HG03460 (cell line): ENCODE measurements at regions not wholly inside any gene's neighbourhood (a gene's known extent, or its start where the extent isn't known, plus 50 kb on each side); places are given as distances from the start of the nearest gene placed in this dataset.

Experiments
- ATAC-seq: cut with Tn5 transposase; IDR thresholded peaks from one replicate; pipeline ENCODE4 v1.9.1; 2021; ENCODE audit not compliant: unreplicated experiment

DNA sequence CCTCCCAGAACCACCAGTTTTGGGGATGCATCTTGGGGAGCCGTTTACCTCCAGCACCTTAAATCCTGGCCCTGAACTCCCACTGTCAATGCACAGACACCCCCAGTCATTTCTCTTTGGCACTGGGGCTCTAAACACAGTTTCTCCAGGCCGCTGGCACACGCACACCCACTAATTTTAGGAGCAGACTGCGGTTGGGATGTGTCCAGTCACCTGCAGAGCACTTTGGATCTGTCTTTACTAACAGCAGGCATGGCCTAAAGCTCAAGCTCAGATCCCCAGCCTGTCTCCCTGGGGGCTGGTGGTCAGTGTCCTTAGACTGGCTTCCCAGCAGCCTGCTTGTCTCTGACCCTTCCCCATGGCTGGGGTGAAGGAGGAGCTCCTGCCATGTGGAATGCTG, 49.9 kb downstream of the SYNE3 start:
- ATAC-seq, result no peak

DNA sequence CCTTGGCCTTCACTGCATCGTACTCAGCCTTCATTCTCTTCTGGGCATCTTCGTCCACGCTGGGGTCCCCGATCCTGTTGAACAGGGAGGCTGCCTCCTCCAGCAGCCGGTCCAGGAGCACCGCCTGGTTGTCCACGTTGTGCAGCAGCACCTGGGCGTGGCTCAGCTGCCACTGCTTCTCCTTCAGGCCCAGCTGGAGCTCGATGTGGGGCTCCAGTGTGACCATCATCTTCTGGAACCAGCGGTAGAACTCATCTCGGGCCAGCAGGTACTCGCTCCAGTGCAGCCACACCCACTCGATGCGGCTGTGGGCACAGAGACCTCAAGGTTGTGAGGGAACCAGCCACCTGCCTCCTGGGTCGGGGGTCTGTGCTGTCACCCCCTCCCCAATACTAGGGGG, 50.5 kb downstream of the SYNE3 start:
- ATAC-seq, result no peak

DNA sequence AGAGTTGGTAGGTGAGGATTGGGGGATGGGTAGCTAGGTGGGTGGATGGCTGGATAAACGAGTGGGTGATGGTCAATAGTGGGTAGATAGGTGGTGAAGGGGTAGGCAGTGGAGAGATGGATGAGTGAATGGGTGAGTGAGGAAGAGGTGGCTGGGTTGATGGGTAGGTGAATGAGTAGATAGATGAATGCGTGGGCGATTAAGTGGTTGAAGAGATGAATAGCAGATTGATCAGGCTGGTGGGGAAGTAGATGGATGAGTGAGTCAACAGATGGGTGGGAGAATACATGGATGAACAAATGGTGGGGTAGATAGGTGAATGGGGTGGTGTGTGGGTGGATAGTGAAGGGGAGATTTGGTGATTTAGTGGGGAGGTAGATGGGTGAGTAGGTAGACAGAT, 51.1 kb downstream of the SYNE3 start:
- no peak for ATAC-seq

DNA sequence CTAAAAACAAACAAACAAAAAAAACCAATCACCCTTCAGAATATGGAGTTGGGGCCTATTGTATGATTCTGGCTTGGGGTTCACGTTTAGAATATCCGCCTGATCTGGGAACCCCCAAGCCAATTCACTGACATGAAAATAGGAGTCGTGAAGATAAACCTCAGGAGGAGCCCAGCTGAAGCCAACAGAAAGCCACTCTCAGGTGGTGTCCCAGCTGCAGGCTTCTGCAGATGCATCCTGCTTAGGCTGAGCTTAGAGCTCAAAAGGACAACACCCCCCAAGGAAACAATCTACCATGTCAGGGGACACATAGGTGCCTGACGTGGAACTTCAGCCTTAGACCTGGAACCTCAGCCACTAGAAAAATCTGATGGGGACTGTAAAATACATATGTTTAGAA, 51.9 kb downstream of the SYNE3 start:
- ATAC-seq, result no peak

DNA sequence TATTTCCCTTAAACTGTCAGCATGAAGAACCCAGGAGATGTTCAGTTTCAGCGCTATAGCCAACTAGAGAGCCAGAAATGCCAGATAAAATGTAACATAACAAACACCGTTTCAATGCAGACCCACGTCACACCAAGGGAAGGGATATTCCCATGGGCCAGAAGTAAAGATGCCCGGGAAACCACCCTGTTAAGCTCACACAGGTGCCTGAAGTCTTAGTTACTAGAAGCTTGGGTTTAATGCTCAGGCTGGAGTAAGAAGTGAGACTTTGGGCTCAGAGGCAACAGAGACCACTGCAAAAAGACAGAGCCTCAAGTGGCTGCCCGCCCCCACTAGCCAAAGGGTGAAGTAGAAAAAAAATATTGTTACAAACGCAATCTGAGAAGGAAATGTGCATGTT, 52.3 kb downstream of the SYNE3 start:
- no peak for ATAC-seq

DNA sequence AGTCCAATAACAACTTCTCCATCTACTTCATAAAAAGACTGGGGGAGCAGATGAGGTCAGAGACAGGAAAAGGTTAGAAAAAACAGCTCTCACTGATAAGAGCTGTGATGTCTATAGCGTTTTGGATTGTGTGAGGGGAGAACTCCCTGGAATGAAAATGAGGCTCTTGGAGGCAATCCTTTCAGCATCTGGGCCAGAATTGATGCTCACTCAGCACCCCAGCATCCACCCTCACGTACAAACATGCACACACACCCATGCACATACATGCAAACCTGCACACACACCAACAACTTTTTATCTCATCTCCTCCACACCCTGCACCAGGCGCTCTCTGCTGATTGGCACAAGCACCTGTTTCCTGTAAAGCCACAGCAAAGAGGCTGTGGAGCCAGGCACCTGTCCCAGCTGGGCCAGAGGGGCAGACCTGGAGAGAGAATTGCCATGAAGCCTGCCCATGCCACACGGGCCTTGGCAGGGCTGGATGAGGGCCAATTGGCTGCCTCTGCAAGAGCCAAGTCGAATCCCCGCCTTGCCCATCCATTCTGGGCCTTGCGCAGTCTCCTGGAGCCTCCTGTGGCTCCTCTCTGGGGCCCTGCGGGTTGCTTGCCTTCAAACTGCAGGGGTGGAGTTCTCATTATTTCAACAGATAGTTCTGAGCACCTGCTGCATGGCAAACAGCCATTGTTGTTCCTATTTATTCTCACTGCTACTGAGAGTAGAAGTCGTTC, 53.1 kb downstream of the SYNE3 start:
- no peak for ATAC-seq

DNA sequence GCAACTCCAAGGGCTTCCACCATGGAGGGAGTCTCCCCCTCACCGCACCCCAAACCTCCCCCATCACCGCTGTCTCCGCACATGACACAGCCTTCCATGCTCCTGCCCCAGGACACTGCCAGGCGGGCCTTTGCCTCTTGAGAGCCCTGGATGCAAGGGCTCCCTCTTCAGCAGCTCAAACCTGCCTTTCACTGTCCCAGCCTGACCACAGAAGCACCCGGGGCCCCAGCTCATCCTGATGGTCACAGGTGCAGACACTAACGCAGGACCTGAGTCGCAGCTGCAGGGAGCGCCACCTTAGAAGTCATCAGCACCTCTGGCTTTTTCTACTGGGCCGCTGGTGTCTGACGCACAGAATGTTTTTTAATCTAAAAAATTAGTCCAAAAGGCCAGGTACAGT, 54.0 kb downstream of the SYNE3 start:
- no peak for ATAC-seq

DNA sequence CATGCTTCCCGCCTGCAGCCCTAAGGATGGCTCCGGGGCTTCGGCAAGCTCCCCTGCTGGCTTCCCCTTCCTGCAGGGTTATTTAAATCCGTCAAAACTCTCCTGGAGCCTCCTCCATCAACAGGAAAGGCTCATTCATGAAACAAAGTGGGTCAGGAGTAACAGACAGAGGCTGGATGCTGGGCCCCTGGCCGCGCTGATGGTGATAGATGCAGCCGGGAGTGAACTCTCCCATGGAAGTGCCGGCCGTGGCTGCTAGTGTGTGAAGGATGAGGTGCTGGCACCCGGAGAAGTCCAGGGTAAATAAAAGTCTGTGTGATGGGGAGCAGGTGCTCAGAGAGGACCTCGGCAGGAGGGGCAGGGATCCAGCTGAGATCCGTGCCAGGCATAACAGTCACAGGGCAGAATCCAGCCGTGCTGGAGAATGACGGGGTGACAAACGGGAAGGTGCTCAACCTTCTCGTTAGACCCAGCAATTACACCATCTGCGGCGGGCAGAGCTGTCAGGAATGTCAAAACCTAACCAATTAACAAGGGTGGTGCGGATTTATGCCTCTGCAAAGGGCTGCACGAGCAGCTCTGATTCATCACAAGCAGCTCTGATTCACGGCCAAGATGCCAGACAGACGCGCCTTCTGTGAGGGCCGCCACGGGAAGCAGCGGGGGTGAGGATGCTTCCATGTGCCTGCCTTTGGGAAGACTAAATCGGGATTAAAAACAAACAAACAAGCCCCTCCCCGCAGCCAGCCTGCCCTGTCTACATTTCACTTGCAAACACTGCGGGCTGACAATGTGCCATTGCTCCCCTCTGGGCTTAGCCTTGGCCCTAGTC, 55.6 kb downstream of the SYNE3 start:
- ATAC-seq, result no peak

DNA sequence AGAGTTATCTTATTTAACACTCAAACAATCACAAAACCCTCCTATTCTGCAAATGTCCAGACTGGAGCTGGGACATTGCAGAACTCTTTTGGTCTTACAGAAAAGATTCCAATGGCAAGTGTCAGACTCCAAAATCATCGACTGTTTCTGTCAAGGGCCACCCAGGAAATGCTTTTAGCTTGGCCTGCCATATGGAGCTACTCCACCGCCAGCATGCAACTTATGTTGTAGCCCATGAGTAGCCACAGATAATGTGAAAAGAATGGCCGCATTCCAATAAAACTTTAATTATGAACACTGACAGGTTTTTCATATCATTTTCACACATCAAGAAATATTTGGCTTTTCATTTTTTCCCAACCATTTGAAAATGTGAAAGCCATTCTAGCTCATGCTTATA, 57.5 kb downstream of the SYNE3 start:
- ATAC-seq, result no peak

DNA sequence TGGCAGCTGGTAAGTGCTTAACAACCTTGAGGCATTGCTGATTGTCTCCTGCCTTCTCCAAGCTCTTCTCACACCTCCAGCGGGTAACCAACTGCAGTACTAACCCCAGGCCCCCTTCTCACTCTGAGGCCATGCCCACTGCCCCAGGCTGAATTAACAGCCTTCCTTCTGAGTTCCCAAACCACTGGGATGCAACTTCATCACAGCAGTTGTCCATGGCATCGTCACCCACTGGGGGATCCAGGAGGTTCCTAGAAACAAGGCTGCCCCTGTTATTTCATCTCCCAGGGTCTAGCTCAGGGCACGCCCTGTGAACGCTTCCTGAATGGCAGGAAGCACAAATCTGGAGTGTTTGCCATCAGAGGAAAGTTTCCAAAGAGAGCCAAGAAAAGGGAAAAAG, 58.0 kb downstream of the SYNE3 start:
- ATAC-seq, result no peak

DNA sequence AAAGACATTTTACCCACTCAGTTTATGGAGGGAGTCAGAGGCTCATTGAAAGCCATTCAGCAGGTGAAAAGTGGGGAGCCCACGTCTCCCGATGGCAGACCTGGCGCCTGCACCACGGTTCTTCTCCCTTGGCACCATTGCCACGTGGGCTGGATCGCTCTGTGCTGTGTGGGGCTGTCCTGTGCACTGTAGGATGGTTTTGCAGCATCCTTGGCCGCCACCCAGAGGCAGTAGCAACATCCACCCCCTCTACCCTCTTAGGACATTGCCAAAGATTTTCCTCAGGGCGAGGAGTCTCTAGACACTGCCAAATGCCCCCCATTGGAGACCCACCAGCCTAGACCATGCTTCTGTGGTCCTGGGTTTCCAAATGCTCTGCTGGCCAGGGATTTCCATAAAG, 60.2 kb downstream of the SYNE3 start:
- ATAC-seq, result no peak

DNA sequence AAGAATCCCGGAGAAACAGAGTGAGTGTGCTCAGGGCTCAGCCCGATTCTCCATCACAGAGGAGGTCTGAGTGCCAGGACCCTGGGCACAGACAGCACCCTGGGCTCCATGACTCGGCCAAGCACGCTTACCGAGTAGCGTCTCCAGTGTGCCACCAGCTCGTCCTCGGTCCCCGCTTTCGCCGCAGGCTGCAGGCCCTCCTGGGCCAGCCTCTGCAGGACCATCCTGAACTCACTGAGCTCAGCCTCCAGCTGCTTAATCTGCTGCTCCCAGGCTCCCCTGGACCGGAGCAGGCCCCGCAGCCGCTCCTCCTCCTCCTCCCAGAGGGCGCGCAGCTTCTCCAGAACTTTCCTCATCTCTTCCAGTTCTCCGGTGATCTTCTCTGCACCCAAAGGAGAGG, 61.2 kb downstream of the SYNE3 start:
- ATAC-seq, result no peak

DNA sequence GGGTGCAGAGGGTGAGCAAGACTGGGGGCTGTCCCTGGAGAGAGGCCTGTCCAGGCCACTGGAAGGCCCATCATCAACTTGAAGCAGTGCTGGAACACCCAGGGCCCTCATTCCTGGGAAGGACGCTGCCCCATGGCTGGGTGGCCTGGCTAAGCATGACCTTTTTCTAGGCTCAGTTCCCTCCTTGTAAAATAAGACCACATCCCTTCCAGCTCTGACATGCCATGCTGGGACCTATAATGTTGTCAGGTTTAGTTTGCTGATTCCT, 62.8 kb downstream of the SYNE3 start:
- no peak for ATAC-seq

DNA sequence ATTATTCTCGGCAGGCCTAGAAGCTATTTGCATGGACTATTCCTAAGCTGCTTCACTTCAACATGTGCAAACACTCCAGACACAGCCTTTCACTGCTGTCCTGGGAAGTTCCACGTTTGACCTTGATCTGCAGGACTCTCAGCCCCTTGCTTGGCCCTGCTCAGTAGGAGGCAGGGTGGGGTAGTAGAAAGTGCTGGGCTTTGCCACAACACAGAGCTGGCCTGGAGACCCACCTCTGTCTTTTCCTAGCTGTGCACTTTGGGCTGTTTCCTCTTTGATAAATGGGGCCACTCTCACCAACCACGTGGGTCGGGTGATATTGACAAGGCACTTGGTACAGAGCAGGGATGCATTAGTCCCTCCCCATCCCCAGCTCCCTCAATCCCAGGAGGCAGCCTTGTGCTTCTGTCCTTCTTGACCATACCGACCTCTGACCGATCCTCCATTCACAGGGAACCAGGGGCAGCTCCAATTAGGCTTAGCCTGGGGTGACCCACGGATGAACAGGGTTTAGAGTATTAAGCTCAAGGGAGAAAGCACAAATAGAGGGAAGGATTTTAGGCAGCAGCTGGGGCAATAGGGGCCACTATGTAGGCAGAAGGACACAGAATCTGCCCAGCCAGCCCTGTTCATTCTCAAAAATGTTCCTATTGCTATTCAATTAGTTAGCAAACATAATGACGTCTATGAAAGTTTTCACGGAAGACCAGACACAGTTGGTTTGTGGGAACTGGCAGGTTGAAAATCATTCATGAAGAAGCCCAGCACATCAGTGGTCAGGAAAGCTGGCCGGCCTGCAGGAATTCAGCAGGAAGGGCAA, 63.3 kb downstream of the SYNE3 start:
- no peak for ATAC-seq

DNA sequence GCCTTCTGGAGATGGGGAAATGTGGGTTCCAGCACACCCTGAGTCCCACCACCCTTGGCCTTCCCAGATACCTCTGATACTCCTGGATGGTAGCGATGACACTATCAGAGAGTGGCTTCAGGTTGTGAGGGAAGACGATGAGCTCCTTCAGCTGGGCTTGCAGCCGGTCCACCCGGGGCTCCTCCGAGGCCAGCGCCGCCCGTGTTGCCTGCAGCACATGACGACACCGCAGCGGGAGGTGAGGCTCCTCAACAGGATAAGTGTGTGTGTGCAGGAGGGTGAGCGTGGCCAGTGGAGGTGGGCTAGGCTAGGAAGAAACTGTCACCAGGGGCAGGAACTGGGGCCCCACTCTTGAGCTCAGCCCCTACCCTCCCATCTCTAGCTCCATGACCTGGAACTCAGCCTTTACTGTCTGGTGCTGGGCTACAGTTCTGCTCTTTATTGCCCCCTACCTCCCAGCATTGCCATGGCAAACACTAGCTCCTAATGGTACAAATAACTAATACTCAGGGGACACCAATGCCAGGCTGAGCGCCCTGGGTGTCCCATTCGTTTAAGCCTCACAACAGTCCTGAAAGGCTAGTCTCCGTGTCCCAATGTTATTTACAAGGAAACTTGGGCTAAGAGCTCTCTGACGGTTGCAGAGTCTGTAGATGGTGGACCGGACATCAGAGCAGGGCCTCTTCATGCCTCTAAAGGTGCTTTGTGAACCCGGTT, 64.1 kb downstream of the SYNE3 start:
- ATAC-seq, result no peak

DNA sequence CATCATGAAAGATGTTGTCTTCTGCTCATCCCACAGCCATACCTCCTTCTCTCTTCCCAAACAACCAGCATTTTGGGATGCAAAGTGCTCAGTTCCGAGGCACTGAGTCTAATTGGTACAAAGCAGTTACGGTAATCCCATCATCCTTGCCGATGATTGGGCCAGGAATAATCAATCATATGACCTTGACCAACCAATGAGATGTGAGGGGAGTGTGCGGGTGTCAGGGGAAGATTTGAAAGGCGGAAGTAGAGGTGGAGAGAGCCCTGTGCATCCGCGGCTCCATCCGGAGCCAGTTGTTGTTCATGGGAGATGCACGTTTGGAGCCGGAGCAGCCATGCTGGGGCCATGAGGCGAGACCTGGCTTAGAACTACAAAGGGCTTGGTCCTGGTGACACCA, 67.3 kb downstream of the SYNE3 start:
- no peak for ATAC-seq

DNA sequence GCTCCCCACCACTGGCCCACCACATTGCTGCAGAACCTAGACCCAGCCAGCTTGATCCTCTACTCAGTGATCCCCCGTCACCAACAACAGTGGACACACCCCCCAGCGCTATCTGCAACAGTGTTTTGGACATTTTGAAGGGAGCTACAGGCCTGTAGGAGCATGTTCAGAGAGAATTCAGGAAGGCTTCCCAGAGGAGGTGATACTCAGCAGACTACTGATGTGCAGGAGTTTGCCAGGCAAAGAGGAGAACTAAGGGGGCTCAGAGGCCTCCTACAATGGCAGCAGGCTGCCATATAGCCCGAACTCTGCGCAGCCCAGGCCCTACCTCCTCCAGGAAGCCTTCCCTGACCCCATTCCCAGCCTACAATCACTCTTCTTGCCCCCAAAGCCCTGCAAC, 70.0 kb downstream of the SYNE3 start:
- ATAC-seq, result no peak

DNA sequence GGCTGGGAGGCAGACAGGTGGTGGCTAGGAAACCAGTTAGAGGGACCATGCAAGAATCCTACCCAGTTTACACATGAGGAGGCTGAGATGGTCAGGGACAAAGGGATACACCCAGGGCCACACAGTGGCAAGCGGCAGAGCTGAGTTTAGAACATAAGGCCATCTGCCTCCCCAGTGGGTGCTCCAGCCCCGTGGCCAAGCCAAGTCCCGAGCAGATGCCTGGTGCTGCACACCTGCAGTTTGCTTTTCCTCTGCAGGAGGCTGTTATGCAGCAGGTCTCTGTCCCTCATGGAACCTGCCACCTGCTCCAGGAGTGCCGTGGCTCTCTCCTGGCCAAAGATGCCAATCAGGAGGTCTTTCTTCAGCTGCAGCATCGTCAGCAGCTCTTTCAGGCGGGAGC, 70.8 kb downstream of the SYNE3 start:
- no peak for ATAC-seq

DNA sequence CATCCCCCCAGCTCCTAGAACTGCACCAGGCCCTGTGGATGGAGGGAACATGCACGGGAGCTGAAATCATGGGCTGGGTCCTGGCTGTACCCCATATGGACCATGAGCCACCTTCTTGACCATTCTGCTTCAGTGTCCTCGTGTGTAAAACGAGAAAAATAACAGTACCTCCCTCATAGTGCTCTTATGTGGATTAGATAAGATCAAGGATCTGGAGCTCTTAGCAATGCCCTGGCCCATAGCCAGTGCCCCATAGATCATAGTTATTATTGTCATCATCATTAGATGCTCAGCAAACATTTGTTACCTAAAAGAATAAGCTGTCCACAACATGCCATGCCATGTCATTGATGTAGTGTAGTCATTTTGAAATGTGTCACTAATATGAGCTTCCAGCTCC, 71.3 kb downstream of the SYNE3 start:
- ATAC-seq, result no peak

DNA sequence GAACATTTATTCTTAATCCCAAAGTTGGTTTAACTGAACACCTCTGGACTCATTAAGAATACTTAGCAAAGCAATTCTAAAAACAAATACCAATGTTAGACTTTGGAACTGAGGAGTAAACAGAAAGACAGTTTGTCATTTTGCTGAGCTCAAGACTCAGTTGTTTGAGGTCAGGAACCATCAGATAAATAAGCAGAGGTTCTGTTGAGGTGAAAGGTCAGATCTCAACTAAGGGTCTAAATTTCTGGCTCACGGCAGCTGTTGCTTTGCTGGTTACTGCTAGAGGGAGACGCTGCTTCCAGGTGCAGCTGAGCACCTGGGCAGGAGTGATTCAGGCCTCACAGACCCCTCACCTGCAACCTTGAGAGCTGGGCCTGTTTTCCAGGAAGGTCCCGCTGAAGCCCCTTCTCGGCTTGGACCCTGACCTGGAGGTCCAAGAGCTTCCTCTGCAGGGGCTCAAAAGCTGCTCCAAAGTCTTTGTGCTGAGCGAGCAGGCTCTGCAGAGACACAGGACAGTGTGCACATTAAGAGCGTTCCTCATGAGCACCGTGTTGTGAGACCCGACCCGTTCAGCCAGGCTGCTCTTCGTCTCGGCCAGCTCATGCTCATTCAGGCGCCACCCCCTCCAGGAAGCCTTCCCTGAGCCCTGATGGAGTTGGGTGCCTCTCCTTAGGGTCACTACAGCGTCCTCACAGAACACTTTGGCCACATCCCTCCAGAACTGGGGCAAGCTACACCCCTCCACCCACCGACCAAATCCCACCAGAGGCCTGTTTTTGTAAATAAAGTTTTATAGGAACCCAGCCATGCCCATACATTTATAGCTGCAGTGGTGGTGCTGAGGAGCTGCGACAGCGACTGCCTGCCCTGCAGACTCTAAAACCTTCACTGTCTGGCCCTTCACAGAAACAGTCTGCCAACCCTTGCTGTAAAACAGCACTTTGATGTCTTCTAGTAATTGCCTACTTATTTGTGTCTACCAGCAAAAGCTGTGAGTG, 72.0 kb downstream of the SYNE3 start:
- ATAC-seq, result no peak
